ENCODE measurements at regions not wholly inside any gene's neighbourhood (a gene's known extent, or its start where the extent isn't known, plus 50 kb on each side); places are given as distances from the start of the nearest gene placed in this dataset.

GRCh38 chr20:52289956-52290565 lies 98.5 kb upstream of the ZFP64 start:
- no peak for TF ChIP-seq CTCF (IDR thresholded peaks at IDR 0.05)
- TF ChIP-seq POLR2A (IDR thresholded peaks at IDR 0.05): no peak
